ENCODE measurements at regions not wholly inside any gene's neighbourhood (a gene's known extent, or its start where the extent isn't known, plus 50 kb on each side); places are given as distances from the start of the nearest gene placed in this dataset.
"Not testable (repeated sequence)": the region's sequence is repeated elsewhere in the genome, so short reads cannot be mapped to it uniquely, and the experiment has no call there.

- DNase-seq: no peak
These were observed 191.5 kb upstream of the NR2F2 start for GRCh38 chr15:96138985-96139384.

GRCh38 chr15:96142498-96142897, 188.0 kb upstream of the NR2F2 start:
- no peak for DNase-seq

DNA sequence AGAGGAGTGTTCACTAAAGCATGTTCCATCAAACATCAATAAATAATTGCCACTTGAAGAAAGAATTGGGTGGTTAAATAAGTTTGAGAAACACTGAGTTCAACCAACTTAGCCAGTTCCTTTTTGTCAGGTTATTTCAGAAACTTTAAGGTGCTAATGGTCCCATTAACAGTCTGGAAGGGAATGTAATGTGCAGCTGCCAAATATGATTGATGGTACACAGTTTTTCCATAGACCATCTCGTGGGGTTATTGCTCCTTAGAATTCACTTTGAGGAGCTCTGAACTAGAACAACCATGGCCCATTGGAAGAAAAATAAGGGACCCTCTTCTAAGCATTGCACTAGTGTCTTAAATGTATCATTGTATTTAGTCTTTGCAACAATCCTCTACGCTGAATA, 185.8 kb upstream of the NR2F2 start:
- DNase-seq: no peak

DNA sequence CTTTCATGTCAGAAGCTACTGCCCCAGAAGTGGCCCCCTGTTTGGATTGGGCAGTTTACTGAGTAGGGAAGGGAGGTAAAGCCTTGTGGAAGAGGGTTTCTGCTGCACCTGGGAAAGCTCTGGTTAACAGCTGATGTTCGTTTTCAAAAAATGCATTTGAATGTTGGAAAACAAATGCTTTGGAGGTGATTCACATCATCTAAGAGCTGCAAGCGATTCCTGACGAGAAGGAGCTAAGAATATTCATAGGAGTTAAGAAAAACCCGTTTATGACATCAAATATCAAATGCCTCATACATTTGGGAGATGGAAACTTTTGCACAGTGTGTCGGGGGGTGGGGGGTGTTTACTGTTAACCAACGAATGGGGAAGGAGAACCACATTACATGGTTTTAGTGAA, 183.8 kb upstream of the NR2F2 start:
- no peak for DNase-seq

GRCh38 chr15:96147267-96147666, 183.2 kb upstream of the NR2F2 start:
- no peak for DNase-seq

- DNase-seq: no peak
These were observed 180.2 kb upstream of the NR2F2 start for GRCh38 chr15:96150254-96150653.

DNA sequence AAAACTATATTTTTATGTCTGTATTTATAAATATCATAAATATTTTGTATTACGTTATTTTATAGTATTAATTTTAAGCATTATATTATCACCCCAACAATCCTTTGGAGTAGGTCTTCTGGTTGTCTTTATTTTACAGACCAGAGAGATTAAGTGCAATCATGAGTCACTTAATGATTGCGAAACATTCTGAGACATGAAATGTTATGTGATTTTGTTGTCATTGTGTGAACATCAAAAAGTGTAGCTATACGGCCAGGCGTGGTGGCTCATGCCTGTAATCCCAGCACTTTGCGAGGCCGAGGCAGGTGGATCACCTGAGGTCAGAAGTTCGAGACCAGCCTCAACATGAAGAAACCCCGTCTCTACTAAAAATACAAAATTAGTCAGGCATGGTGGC, 178.8 kb upstream of the NR2F2 start:
- not testable (repeated sequence) for DNase-seq

GRCh38 chr15:96153929-96154328, 176.6 kb upstream of the NR2F2 start:
- DNase-seq: no peak

- DNase-seq: no peak
These were observed 171.6 kb upstream of the NR2F2 start for GRCh38 chr15:96158938-96159337.

GRCh38 chr15:96160269-96160668, 170.2 kb upstream of the NR2F2 start:
- DNase-seq: no peak

- no peak for DNase-seq
These were observed 169.7 kb upstream of the NR2F2 start for GRCh38 chr15:96160800-96161199.

DNA sequence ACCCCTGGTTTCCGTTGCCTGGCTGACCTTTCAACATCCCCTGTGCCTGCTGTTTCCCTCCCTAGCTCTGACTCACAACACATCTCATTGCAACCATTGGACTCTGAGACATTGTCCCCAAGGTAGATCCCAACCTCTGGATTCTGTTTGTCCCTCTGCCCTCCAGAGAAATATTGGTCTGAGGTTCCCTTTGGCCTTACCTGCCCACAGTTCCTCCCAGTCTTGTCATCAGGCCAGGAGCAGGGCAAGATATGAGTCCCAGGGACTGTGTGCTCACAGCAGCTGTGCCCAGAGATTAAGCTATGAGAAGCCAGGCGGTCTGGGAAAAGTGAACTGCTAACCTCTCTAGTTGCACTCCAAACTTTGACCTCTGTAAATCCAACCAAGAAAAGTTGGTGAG, 168.2 kb upstream of the NR2F2 start:
- no peak for DNase-seq

DNA sequence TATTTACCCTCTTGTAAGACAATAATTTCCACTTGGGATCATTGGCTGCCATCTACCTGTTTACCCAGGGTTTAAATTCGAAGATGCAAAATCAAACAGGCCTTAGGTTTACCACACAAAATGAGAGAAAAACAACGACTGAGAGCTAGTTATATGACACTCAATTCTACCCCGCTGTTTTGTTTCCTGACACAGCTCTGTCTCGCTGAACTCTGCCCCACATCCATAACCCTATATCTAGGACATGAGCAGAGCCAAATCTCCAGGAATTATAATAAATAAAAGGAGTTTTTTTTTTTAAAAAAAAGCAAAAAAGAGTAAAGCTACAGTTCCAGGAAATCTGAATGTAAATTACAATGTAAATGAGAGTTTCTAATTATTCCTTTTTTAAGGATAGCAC, 165.4 kb upstream of the NR2F2 start:
- no peak for DNase-seq

GRCh38 chr15:96165775-96166174, 164.7 kb upstream of the NR2F2 start:
- no peak for DNase-seq

- DNase-seq: no peak
These were observed 164.0 kb upstream of the NR2F2 start for GRCh38 chr15:96166223-96167200.

GRCh38 chr15:96170616-96170978, 159.9 kb upstream of the NR2F2 start:
- not testable (repeated sequence) for DNase-seq

DNA sequence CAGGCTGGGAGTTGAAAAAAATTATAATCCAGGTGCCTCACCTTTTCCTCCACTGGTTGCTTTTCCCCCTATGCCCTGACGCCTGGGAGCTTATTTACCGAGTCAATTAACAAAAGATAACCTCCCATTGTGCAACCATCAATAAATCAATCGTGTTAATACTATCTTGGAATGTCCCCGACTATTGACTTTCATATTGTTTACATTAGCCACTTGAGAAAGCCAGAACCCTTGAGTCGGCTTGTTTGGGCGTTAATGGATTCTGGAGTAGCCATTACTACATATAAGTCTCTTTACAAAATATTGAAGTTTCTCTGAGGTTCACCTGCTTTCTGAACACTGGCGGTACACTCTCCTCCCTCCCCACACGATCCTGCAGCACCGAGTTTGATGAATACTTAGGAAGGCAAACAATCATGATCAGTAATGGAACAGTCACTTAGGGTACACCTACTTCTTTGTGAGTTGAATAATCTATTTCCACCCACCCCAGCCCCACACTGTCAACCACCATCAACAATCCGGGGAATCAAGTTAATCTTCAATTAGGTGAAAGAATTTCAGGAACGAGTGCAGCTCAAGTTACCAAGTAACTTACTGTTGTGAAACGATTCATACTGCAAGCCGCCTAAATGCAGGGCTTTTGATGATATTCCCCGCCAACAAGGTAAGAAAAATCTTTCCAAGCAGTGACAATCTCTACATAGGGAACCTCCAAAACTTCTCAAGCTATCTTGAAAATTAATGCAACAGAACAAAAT, 159.3 kb upstream of the NR2F2 start:
- DNase-seq: no peak

DNA sequence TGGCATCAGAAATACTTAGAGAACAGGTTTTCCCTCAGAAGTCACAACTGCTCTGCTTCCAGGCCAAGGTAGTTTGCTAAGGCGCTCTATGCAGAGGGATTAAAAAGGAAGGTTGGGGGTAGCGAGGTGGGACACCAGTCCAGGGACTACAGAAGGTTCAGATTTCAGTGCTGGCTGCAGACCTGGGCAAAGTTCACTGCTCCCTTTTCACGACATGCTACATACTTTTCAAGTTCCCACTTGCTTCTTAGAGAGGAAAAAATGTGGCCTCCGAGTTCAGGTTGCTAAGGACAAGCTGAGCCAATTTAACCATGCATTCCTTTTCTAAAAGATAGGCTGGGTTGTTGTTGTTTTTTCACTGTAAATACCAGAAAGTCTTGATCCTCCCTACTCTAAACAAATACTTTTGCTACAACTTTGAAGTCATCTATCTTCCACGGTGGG, 158.6 kb upstream of the NR2F2 start:
- no peak for DNase-seq

DNA sequence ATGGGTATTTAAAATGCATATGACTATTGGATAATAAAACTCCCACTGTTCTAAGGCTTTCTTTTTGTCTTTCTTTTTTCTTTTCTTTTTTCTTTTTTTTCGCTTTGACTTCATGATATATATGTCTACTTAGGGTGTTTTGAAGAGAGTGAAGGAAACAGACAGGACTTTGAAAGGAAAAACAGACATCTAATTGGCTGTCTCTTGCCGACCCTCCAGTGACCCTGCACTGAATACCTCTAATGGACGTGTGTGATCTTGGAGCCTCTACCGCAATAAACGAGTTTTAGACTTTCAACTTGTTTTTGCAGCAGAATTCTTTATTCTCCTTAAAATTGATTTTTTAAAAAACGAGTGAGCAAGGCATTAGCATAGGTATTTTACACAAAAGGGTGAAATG, 158.1 kb upstream of the NR2F2 start:
- DNase-seq: no peak

DNA sequence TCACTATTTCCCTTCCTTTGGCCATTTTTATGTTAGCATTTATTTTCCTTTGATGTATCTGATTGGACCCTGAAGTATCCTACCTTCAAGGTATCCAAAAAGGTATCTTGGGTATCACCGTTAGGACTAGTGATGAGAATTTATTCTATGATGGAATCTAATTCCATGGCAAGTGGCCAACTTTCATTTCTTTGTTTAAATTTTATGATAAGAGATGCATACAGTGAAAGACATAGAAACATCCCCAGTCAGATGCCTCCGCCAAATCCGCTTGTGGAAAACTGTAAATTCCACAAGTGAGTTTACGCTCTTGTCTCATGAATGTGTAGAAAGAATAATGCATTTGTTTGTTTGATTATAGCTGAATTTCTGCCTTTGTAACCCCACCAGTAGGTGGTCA, 153.7 kb upstream of the NR2F2 start:
- DNase-seq: no peak

DNA sequence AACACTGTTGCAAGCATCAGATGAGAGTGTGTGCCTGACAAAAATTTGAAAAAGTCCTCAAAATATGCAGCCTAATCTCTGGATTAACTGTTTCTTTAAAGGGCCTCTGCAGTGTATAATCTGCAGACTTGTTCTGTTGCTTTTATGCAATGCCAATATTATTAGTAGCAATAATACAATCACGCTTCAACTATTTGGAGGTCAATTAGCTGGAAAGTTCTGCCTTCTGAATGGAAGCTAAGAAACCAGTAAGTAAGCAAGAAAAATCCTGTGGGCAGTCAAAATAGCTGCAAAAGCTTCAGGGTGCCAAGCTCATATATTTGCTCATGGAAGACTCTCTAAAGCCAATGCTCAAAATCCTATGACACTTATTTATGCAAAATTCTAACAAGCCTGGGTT, 153.2 kb upstream of the NR2F2 start:
- no peak for DNase-seq

- DNase-seq: no peak
These were observed 150.3 kb upstream of the NR2F2 start for GRCh38 chr15:96180087-96180748.

DNA sequence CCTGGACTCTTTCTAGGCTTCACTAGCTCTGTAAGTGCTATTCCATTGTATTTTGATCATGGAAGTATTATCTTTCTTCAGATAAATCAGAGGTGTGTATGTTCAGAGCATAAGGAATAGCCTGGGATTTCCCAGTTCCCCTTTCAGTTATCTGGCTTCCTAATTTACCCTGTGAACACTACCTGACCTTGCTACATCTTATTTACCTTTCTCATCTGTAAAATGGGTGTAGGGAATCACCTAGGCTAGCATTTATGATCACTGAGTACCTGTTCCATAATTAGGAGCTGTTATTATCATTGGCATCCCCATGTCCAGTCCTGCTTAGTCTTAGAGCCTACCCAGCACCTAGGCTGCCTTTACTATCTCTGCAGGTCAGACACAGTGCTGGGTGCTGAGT, 149.3 kb upstream of the NR2F2 start:
- DNase-seq: no peak

DNA sequence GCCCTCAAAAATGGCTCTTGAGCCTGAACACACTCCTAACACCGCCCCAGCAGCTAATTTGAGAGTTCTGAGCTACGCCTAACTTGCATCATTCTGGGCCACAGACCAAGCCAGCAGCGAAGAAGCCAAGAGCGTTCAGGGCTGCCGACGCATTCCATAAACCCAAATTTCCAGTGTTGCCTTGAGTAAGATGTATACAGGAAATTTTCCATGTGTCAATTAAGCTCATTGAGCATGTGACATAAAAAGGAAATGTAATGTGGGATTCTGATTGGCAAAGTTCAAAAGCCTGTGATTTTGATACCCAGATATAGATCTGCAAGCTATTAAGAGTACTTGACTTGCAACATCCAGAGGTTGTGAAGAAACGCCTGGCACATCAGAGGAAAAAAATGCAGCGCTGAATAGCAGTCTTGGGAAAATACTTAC, 148.6 kb upstream of the NR2F2 start:
- DNase-seq: no peak

All from activated CD4-positive, alpha-beta T cell treated with anti-CD3 and anti-CD28 coated beads, Interleukin-2, amount 50 U/mL, for 1 hour (primary cell).